Activated T-helper 2 cell treated with anti-CD3 and anti-CD28 coated beads, Interferon-gamma antibody, Interleukin-2, Interleukin-4, amounts not matched to agents 10 μg/mL and 5 μg/mL and 100 μg/mL, durations not matched to agents 14 hours and 24 hours and 36 hours (primary cell): ENCODE measurements at regions not wholly inside any gene's neighbourhood (a gene's known extent, or its start where the extent isn't known, plus 50 kb on each side); places are given as distances from the start of the nearest gene placed in this dataset.

Experiments
- DNase-seq: peaks from one replicate; pipeline ENCODE4 v3.0.0; 2021; ENCODE audit warnings: low spot score
- H3K27ac Mint-ChIP-seq: one replicate; pipeline ENCODE4 v1.8.0; 2021; ENCODE audit warnings: mixed read lengths
- H3K27me3 Mint-ChIP-seq: one replicate; pipeline ENCODE4 v1.8.0; 2021; ENCODE audit warnings: low read depth, mixed read lengths
- H3K36me3 Mint-ChIP-seq: one replicate; pipeline ENCODE4 v1.8.0; 2021; ENCODE audit warnings: low read depth, mixed read lengths
- H3K4me1 Mint-ChIP-seq: one replicate; pipeline ENCODE4 v1.8.0; 2021; ENCODE audit warnings: low read depth, mixed read lengths
- H3K4me3 Mint-ChIP-seq: one replicate; pipeline ENCODE4 v1.8.0; 2021; ENCODE audit warnings: low read depth, mild to moderate bottlenecking, moderate library complexity, mixed read lengths
- H3K9me3 Mint-ChIP-seq: one replicate; pipeline ENCODE4 v1.8.0; 2021; ENCODE audit warnings: mixed read lengths
- intact Hi-C: fragments of 100-400 bp; cut with micrococcal nuclease; formaldehyde crosslinking; loops from one replicate; pipeline ENCODE4 v1.15.1; 2023

DNA sequence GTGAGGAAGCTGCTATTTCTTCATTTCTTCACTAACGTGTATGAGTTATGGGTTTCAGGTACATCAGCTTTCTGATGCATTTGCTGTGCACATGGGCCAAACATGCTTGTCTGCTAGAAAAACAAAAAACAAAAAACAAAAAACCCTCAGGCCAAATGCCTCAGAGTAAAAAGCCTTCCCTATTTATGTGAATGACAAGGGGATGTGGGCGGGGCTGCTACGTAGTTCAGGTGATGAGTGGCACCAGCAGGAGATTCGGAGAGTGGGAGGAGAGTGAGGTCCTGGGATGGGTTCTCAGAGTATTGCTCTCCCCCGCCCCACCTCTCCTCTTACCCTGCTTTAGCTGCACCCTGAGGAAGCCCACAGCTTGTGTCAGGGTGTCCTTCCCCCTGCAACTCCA lies 596.8 kb upstream of the JAG1 start:
- Mint-ChIP-seq H3K4me1 (peaks cover 5% of the 10 kb centered on the region), H3K27me3 (no peaks in the 10 kb centered on the region), H3K4me3 (no peak overlapping the region), H3K36me3 (no peaks in the 10 kb centered on the region), H3K27ac (no peak overlapping the region), H3K9me3 (no peaks in the 10 kb centered on the region)
- intact Hi-C loops = loop anchor here (5.0 kb wide), 1 partner anchor 718 kb away; no protein-coding TSS in a partner anchor
- DNase-seq = no peak

DNA sequence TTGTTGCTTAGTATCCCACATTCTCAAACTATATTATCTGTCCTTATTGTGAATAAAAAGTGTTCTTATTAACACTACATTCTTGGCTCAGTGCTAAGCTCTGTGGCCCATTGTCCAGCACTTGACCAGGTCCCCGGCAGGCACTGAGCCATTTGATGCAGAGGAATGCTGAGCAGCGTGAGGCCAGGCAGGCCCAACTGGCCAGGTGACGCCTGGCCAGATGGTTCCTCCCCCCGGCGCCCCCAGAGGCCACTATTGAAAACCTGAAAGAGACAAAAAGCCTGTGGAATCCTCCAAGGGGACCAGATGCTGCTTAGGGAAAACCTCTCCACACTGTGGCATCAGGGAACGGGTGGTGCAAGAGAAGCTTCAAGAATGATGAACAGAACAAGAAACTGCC lies 597.5 kb upstream of the JAG1 start:
- intact Hi-C loops = loop anchor here (5.0 kb wide), 1 partner anchor 719 kb away; no protein-coding TSS in a partner anchor
- Mint-ChIP-seq H3K4me3 (no peak overlapping the region), H3K4me1 (peaks cover 5% of the 10 kb centered on the region), H3K9me3 (no peaks in the 10 kb centered on the region), H3K27me3 (no peaks in the 10 kb centered on the region), H3K36me3 (no peaks in the 10 kb centered on the region), H3K27ac (no peak overlapping the region)
- DNase-seq = no peak

DNA sequence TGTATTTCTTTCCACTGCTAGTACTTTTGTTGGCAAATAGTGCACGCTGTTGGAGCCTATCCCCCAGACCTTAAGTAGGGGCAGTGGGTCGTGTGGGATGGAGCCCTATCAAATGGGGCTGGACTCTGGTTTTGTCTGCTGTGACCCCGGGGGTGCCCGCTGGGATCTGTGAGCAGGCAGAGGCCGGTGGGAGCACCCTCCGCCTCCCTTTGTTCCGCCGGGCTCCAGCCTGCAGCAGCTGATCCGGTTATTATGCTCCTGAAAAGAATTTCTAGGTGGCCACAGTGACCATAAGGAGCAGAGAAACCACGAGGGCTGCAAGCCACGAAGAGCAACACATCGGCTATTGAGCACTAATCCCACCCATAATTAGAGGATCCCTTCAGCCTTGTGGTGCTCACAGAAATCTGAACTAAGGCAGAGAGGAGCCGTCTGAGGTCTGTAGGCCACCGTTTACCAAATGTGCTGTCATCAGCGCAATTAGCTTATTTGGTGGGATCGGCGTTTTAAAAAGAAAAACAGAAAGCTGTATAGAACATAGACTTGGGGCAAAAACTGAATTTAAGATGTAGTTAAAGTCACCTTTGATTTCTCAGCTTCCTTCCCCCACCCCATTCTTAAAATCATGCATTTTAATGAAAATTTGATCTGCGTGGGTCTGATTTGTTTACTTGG lies 598.3 kb upstream of the JAG1 start:
- intact Hi-C loops = loop anchor here (5.0 kb wide), 1 partner anchor 720 kb away; no protein-coding TSS in a partner anchor
- Mint-ChIP-seq H3K27ac (no peak overlapping the region), H3K9me3 (no peaks in the 10 kb centered on the region), H3K4me3 (no peak overlapping the region), H3K36me3 (no peaks in the 10 kb centered on the region), H3K27me3 (no peaks in the 10 kb centered on the region), H3K4me1 (peaks cover 5% of the 10 kb centered on the region)
- DNase-seq = no peak

- intact Hi-C loops = loop anchor here (5.0 kb wide), 1 partner anchor 722 kb away; no protein-coding TSS in a partner anchor
- Mint-ChIP-seq H3K36me3 (no peaks in the 10 kb centered on the region), H3K27me3 (no peaks in the 10 kb centered on the region), H3K9me3 (no peaks in the 10 kb centered on the region), H3K4me1 (no peaks in the 10 kb centered on the region), H3K27ac (no peak overlapping the region), H3K4me3 (no peak overlapping the region)
- DNase-seq = no peak
Observed at GRCh38 chr20:11274141-11274594, 600.4 kb upstream of the JAG1 start.

DNA sequence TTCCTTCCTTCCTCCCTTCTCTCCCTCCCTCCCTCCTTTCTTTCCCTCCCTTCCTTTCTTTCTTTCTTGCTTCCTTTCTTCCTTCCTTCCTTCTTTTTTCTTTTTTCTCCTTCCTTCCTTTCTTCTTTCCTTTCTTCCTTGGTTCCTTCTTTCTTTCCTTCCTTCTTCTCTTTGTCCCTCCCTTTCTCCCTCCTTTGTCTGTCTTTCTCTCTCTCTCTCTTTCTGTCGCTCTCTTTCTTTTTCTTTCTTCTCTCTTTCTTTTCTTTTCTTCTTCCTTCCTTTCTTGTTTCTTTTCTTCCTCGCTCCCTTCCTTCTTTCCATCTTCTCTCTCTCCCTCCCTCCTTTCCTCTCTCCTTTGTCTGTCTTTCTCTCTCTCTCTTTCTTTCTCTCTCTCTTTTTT lies 601.9 kb upstream of the JAG1 start:
- Mint-ChIP-seq H3K27me3 (no peaks in the 10 kb centered on the region), H3K4me1 (no peaks in the 10 kb centered on the region), H3K9me3 (no peaks in the 10 kb centered on the region), H3K36me3 (no peaks in the 10 kb centered on the region), H3K27ac (no peak overlapping the region), H3K4me3 (no peak overlapping the region)
- no peak for DNase-seq
- intact Hi-C loops = no loop called here

- Mint-ChIP-seq H3K27me3 (no peaks in the 10 kb centered on the region), H3K9me3 (no peaks in the 10 kb centered on the region), H3K36me3 (no peaks in the 10 kb centered on the region), H3K4me1 (no peaks in the 10 kb centered on the region), H3K4me3 (no peak overlapping the region), H3K27ac (no peak overlapping the region)
- DNase-seq = no peak
- intact Hi-C loops = no loop called here
Observed at GRCh38 chr20:11277170-11277569, 603.4 kb upstream of the JAG1 start.

GRCh38 chr20:11277858-11278257 lies 604.1 kb upstream of the JAG1 start:
- no peak for DNase-seq
- intact Hi-C loops = no loop called here
- no peaks in the 10 kb centered on the region for H3K4me1 Mint-ChIP-seq
- no peaks in the 10 kb centered on the region for H3K36me3 Mint-ChIP-seq
- H3K9me3 Mint-ChIP-seq = no peaks in the 10 kb centered on the region
- no peak overlapping the region for H3K4me3 Mint-ChIP-seq
- no peak overlapping the region for H3K27ac Mint-ChIP-seq
- H3K27me3 Mint-ChIP-seq = no peaks in the 10 kb centered on the region

DNA sequence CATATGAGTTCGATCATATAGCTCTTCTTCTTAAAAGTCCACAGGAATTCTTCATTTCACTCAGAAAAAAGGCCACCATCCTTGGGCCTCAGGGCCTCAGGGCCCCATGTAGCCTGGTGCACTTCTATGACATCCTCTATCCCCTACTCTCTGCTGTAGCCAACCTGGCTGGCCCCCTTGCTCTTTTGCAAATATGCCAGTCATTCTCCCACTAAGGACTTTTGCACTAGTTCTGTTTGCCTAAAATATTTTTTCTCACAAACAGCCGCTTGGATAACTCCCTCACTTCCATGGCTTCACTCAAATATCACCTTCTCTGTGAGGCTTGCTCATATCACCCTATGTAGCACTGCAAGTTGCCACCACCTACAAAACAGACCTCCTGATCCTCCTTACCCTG lies 604.7 kb upstream of the JAG1 start:
- H3K9me3 Mint-ChIP-seq = no peaks in the 10 kb centered on the region
- H3K4me3 Mint-ChIP-seq = no peak overlapping the region
- no peaks in the 10 kb centered on the region for H3K27me3 Mint-ChIP-seq
- H3K36me3 Mint-ChIP-seq = no peaks in the 10 kb centered on the region
- DNase-seq = no peak
- no peaks in the 10 kb centered on the region for H3K4me1 Mint-ChIP-seq
- H3K27ac Mint-ChIP-seq = no peak overlapping the region
- intact Hi-C loops = no loop called here

DNA sequence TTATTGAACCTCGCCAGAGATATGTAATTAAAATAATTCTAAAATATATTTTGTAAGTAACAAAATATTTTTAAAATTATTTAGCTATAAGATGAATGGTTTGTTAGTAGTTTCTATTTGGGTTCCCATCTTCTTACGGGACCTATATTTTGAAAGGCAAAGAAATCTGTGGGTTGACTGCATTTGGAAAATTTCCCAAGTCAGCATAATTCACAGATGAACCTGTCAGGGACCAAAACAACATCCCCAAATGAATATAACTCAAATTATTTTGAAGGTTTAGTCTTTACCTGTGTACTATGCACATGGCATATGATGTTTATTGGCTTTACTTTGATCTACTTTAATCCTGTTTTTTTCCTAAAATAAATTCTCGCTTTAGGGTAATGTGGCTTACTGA lies 607.4 kb upstream of the JAG1 start:
- DNase-seq = no peak
- no peaks in the 10 kb centered on the region for H3K9me3 Mint-ChIP-seq
- no peak overlapping the region for H3K27ac Mint-ChIP-seq
- intact Hi-C loops = no loop called here
- H3K4me3 Mint-ChIP-seq = no peak overlapping the region
- no peaks in the 10 kb centered on the region for H3K4me1 Mint-ChIP-seq
- no peaks in the 10 kb centered on the region for H3K36me3 Mint-ChIP-seq
- no peaks in the 10 kb centered on the region for H3K27me3 Mint-ChIP-seq

- H3K4me1 Mint-ChIP-seq = no peaks in the 10 kb centered on the region
- H3K27ac Mint-ChIP-seq = no peak overlapping the region
- H3K4me3 Mint-ChIP-seq = no peak overlapping the region
- no peaks in the 10 kb centered on the region for H3K9me3 Mint-ChIP-seq
- no peaks in the 10 kb centered on the region for H3K27me3 Mint-ChIP-seq
- H3K36me3 Mint-ChIP-seq = no peaks in the 10 kb centered on the region
- no peak for DNase-seq
- intact Hi-C loops = no loop called here
Observed at GRCh38 chr20:11281768-11282167, 608.0 kb upstream of the JAG1 start.

- Mint-ChIP-seq H3K4me3 (no peak overlapping the region), H3K27ac (no peak overlapping the region), H3K27me3 (no peaks in the 10 kb centered on the region), H3K9me3 (no peaks in the 10 kb centered on the region), H3K4me1 (no peaks in the 10 kb centered on the region), H3K36me3 (no peaks in the 10 kb centered on the region)
- intact Hi-C loops = no loop called here
- DNase-seq = no peak
Observed at GRCh38 chr20:11287126-11287525, 613.3 kb upstream of the JAG1 start.

DNA sequence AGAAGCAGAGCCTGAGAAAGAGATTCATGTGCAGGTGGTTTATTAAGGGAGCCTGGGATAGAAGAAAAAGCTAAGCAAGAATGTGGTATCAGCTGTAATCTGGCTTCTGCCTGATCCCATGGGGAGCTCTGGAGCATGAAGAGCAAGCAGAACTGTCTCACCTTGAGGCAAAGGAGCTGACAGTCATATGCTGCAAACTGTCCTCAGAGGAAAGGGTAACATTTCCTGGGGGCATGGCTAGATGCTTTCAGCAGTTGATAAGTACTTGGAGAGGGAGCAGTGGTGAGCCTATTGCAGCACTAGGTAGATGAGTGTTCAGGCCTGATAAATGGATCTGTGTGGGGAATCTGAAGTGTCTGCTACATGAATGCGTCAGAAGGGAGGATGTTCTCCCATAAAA lies 621.5 kb upstream of the BTBD3 start:
- intact Hi-C loops = no loop called here
- H3K36me3 Mint-ChIP-seq = no peaks in the 10 kb centered on the region

DNA sequence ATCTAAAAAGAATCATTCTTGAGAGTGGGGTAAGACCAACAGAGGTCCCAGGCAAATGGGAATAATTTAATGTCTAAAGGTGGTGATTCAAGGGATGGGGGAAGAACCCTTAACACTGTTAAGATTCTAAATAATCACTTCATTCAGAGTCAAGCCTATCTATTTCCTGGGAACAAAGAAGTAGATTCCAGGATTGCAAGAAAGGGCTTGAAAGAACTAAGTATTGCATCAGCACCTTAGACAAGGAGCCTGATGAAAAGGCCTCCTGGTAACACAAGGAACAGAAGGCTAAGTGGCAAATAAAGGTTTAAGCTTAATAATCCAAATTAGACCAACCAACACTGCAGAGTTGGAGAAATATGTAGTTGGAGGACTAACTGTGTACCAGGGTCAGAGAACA lies 620.7 kb upstream of the BTBD3 start:
- no peak overlapping the region for H3K27ac Mint-ChIP-seq
- intact Hi-C loops = no loop called here
- H3K4me1 Mint-ChIP-seq = no peaks in the 10 kb centered on the region
- H3K27me3 Mint-ChIP-seq = no peaks in the 10 kb centered on the region
- H3K4me3 Mint-ChIP-seq = no peak overlapping the region
- H3K36me3 Mint-ChIP-seq = no peaks in the 10 kb centered on the region
- no peaks in the 10 kb centered on the region for H3K9me3 Mint-ChIP-seq
- no peak for DNase-seq

More for the DNA sequence above, 621.5 kb upstream of the BTBD3 start:
- Mint-ChIP-seq H3K4me3 (no peak overlapping the region), H3K27me3 (no peaks in the 10 kb centered on the region), H3K27ac (no peak overlapping the region), H3K4me1 (no peaks in the 10 kb centered on the region), H3K9me3 (no peaks in the 10 kb centered on the region)
- DNase-seq = no peak

DNA sequence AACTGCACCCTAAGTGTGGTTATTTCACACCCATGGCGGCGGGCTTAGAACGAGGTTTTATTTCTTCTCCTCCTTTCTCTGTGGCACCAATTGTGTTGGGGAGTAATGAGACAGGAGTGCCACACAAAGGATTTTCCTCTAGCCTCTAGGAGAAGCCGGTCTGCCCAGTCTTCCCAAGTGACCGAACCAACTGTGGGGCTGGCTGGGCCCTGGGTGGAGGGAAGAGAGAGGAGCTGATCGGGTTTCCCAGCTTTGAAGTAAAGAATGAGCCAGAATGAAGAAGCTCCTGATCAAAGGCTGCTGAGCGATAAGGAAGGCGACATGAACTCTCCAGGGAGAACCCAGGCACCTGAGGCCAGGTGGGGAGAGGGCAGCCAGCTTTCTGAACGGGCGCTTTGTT lies 616.0 kb upstream of the BTBD3 start:
- intact Hi-C loops = no loop called here
- Mint-ChIP-seq H3K27me3 (no peaks in the 10 kb centered on the region), H3K4me1 (no peaks in the 10 kb centered on the region), H3K9me3 (peaks cover 6% of the 10 kb centered on the region), H3K27ac (no peak overlapping the region), H3K4me3 (no peak overlapping the region), H3K36me3 (no peaks in the 10 kb centered on the region)
- DNase-seq = no peak
